HG02759 (cell line): ENCODE measurements at regions not wholly inside any gene's neighbourhood (a gene's known extent, or its start where the extent isn't known, plus 50 kb on each side); places are given as distances from the start of the nearest gene placed in this dataset.

Experiments used
- ATAC-seq: cut with Tn5 transposase; IDR thresholded peaks from one replicate; pipeline ENCODE4 v1.9.1; 2021; ENCODE audit warnings: mild to moderate bottlenecking, moderate library complexity; ENCODE audit not compliant: unreplicated experiment

GRCh38 chr20:52746190-52746589 lies 226.0 kb upstream of the TSHZ2 start:
- ATAC-seq, result no peak

GRCh38 chr20:52744441-52744840 lies 227.7 kb upstream of the TSHZ2 start:
- ATAC-seq, result no peak

GRCh38 chr20:52738081-52738480 lies 234.1 kb upstream of the TSHZ2 start:
- no peak for ATAC-seq

- ATAC-seq, result no peak
Observed at GRCh38 chr20:52736507-52736906, 235.7 kb upstream of the TSHZ2 start.

- ATAC-seq, result no peak
Observed at GRCh38 chr20:52731093-52731492, 241.1 kb upstream of the TSHZ2 start.

GRCh38 chr20:52727740-52728456 lies 244.3 kb upstream of the TSHZ2 start:
- no peak for ATAC-seq

GRCh38 chr20:52724541-52724940 lies 247.6 kb upstream of the TSHZ2 start:
- ATAC-seq, result no peak

GRCh38 chr20:52722926-52723688 lies 249.1 kb upstream of the TSHZ2 start:
- no peak for ATAC-seq

- ATAC-seq, result no peak
Observed at GRCh38 chr20:52708137-52708536, 264.0 kb upstream of the TSHZ2 start.

GRCh38 chr20:52704553-52704952 lies 267.6 kb upstream of the TSHZ2 start:
- ATAC-seq, result no peak

GRCh38 chr20:52688345-52688744 lies 283.8 kb upstream of the TSHZ2 start:
- no peak for ATAC-seq

- no peak for ATAC-seq
Observed at GRCh38 chr20:52684905-52685304, 287.3 kb upstream of the TSHZ2 start.

- no peak for ATAC-seq
Observed at GRCh38 chr20:52684176-52684575, 288.0 kb upstream of the TSHZ2 start.

GRCh38 chr20:52683761-52684160 lies 288.4 kb upstream of the TSHZ2 start:
- no peak for ATAC-seq

- ATAC-seq, result no peak
Observed at GRCh38 chr20:52682237-52682636, 289.9 kb upstream of the TSHZ2 start.

GRCh38 chr20:52681288-52681687 lies 290.9 kb upstream of the TSHZ2 start:
- no peak for ATAC-seq

GRCh38 chr20:52677216-52677615 lies 294.9 kb upstream of the TSHZ2 start:
- no peak for ATAC-seq

GRCh38 chr20:52676283-52676995 lies 295.7 kb upstream of the TSHZ2 start:
- ATAC-seq, result no peak

GRCh38 chr20:52675375-52675774 lies 296.8 kb upstream of the TSHZ2 start:
- no peak for ATAC-seq

- ATAC-seq, result no peak
Observed at GRCh38 chr20:52668626-52669025, 303.5 kb upstream of the TSHZ2 start.

GRCh38 chr20:52667358-52667757 lies 304.8 kb upstream of the TSHZ2 start:
- ATAC-seq, result no peak

- no peak for ATAC-seq
Observed at GRCh38 chr20:52665441-52665840, 306.7 kb upstream of the TSHZ2 start.
